Lower leg skin (tissue), 4 donors: ENCODE measurements at regions not wholly inside any gene's neighbourhood (a gene's known extent, or its start where the extent isn't known, plus 50 kb on each side); places are given as distances from the start of the nearest gene placed in this dataset.

Experiments
- DNase-seq, 2 donors: peaks; one replicate each; pipeline ENCODE4 v3.0.0-alpha.2; 2019; ENCODE audit warnings: low spot score in 2 of 2
- H3K4me3 ChIP-seq: fragments of 200-600 bp; sonication (generic); 2 replicates; pipeline ENCODE4 v1.5.1; 2017; ENCODE audit warnings: mild to moderate bottlenecking, low read depth; ENCODE audit not compliant: poor library complexity, severe bottlenecking
- CTCF ChIP-seq, 3 donors: fragments of 450-650 bp; IDR thresholded peaks; one replicate each; pipeline ENCODE4 v1.5.1; 2016; ENCODE audit warnings: antibody characterized with exemption in 3 of 3, mild to moderate bottlenecking in 3 of 3, moderate library complexity in 2 of 3
- POLR2A ChIP-seq, 2 donors: fragments of 450-650 bp; IDR thresholded peaks; one replicate each; pipeline ENCODE4 v1.6.1; 2016 to 2017; ENCODE audit warnings: antibody characterized with exemption in 2 of 2, mild to moderate bottlenecking in 1 of 2, moderate library complexity in 1 of 2
- WGBS, 2 donors: methylation state at CpG; one replicate each; pipeline ENCODE4 v1.1.5; 2018; 5-methylcytosine and 5-hydroxymethylcytosine counted together
- intact Hi-C: fragments of 100-400 bp; cut with DNase I; formaldehyde crosslinking; loops from one replicate; pipeline ENCODE4 v1.15.0; 2023; ENCODE audit warnings: low total_unique reads

DNA sequence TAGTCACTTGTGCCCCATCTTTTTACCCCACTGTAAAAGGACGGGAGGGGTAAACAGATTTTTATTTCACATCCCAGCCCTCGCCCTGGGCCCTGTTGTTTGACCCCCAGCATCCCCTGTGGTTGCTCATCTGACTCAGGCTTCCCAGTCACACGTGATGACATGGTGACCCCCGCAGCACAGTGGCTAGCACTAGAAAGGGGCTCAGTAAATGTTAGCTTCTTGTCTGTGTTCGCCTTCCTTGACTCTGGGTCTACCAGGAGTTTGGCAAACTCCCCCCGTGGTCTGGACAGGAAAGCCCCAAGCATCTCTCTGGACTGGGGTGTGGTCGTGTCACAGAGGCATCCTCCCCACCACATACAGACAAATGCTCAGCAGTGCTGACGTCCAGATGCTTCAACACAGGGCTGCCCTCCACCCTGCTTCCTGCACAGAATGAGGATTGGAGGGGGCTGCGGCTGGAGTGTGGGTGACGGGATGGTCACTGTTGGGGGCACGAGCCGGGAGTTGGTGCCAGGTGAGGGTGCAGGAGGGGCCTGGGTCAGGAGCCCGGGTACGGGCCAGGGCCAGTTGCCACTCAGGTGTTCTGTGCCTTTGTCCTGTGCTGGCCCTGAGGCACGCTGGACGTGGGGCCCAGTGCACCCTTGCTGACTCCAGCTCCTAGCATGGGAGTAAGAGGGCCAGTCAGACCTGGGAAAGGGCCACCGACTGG, 69.1 kb downstream of the METRNL start:
- no peak overlapping the region for H3K4me3 ChIP-seq
- DNase-seq: peak; percentile 12 to 80
- TF ChIP-seq CTCF (IDR thresholded peaks at IDR 0.05) (no peak), POLR2A (IDR thresholded peaks at IDR 0.05) (no peak)
- intact Hi-C loops: no loop called here
- 83 to 86% methylated on average over 17 of the region's 17 CpGs for WGBS, 2 donors

DNA sequence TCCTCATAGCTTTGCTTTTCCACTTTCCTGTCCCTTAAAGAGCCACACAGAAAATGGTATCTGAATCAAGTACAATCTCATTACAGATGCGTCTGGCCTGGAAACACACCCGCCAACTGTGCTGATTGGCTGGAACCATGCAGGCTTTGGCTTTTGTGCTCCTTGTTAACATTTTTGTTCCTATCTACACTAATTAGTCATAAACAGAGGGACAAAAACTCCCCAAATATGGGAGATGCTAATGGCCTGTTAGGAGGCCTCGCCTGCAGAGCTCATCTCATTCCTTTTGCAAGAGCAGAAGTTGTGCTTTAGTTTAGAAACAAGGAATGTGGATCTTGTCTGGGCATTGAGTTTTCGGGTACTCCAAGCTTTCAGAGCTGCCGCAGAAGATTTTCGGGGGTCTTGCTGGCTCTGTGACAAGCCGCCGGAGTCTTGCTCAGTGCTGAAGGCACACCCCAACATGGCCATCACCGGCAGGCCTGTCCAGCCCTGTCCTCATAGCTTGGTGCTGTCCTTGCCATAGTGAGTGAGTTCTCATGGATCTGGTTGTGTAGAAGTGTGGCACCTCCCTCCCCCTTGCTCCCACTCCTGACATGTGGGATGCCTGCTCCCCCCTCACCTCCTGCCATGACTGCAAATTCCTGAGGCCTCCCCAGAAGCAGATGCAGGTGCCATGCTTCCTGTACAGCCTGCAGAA, 69.8 kb downstream of the METRNL start:
- WGBS, 2 donors: 84 to 89% methylated on average over 9 of the region's 9 CpGs
- no peak overlapping the region for H3K4me3 ChIP-seq
- intact Hi-C loops: no loop called here
- DNase-seq: peak; percentile 11 to 82
- TF ChIP-seq CTCF (IDR thresholded peaks at IDR 0.05): no peak
- TF ChIP-seq POLR2A (IDR thresholded peaks at IDR 0.05): no peak

- intact Hi-C loops: no loop called here
- WGBS, 2 donors: 90 to 91% methylated on average over 12 to 15 of the region's 15 CpGs
- DNase-seq: peak; percentile 12 to 84
These were observed 70.4 kb downstream of the METRNL start for GRCh38 chr17:83149761-83150251.

GRCh38 chr17:83150369-83151055, 71.1 kb downstream of the METRNL start:
- TF ChIP-seq CTCF (IDR thresholded peaks at IDR 0.05): no peak
- no peak for TF ChIP-seq POLR2A (IDR thresholded peaks at IDR 0.05)
- DNase-seq: peak; percentile 12 to 80
- no peak overlapping the region for H3K4me3 ChIP-seq
- intact Hi-C loops: no loop called here
- 69 to 84% methylated on average over 10 of the region's 10 CpGs for WGBS, 2 donors

More at GRCh38 chr17:83149761-83150251, 70.4 kb downstream of the METRNL start:
- H3K4me3 ChIP-seq: no peak overlapping the region
- TF ChIP-seq POLR2A (IDR thresholded peaks at IDR 0.05): no peak
- no peak for TF ChIP-seq CTCF (IDR thresholded peaks at IDR 0.05)

- 73 to 75% methylated on average over 16 of the region's 16 CpGs for WGBS, 2 donors
- TF ChIP-seq CTCF (IDR thresholded peaks at IDR 0.05) (no peak), POLR2A (IDR thresholded peaks at IDR 0.05) (no peak)
- intact Hi-C loops: no loop called here
- DNase-seq: no peak
- H3K4me3 ChIP-seq: no peak overlapping the region
These were observed 71.6 kb downstream of the METRNL start for GRCh38 chr17:83151056-83151441.
